NCI-H526 (cell line): ENCODE measurements at regions not wholly inside any gene's neighbourhood (a gene's known extent, or its start where the extent isn't known, plus 50 kb on each side); places are given as distances from the start of the nearest gene placed in this dataset.

Source experiments
- DNase-seq, 2 experiments: peaks; one replicate each; lab custom pipeline; 2025; lab: John Stamatoyannopoulos, UW

DNA sequence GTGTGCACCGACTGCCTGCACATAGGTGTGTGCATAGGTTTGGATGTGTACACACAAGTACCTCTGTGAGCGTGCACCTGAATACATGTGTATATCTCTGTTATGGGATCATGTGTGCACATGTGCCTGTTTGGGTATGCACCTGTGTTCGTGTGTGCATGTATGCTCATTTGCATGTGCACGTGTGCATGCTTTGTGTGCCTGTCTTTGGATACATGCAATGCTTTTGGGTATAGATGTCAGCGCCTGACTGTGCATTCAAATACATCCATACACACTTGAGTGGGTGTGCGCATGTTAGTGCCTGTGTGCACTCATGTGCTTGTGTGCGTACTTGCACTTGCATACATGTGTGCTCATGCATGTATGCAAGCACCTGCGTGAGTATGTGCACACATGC lies 258.1 kb downstream of the IRX2 start:
- no peak for DNase-seq

DNA sequence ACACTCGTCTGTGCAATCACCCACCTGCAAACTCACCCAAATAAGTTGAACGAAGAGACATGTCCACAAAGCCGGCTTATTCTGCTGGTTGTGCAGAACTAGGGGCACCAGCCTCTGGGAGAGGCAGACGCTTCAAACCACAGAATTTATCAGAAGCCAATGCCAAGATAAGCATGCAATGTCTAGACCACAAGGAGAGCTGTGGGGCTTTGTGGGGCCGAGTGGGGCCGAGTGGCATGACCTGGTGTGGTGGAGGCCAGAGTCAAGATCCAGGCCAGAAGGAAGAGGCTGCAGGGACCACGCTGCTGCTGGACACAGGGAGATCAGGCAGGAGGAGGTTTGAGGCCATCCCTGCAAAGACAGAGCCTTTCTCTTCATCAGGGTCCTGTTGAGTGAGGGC lies 259.0 kb downstream of the IRX2 start:
- DNase-seq = no peak

DNA sequence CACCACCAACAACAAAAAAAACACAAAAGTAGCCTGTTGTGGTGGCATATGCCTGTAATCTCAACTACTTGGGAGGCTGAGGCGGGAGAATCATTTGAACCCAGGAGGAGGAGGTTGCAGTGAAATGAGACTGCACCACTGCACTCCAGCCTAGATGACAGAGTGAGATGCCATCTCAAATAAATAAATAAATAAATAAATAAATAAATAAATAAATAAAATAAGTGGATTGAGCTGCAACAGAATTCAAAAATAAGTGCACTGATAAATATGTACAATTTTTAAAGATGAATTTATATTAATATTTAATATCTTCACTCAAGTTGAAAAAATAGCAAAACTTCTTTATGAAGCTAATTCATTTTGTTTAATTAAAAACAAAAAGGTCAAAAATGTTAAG lies 259.6 kb downstream of the IRX2 start:
- DNase-seq = no peak

DNA sequence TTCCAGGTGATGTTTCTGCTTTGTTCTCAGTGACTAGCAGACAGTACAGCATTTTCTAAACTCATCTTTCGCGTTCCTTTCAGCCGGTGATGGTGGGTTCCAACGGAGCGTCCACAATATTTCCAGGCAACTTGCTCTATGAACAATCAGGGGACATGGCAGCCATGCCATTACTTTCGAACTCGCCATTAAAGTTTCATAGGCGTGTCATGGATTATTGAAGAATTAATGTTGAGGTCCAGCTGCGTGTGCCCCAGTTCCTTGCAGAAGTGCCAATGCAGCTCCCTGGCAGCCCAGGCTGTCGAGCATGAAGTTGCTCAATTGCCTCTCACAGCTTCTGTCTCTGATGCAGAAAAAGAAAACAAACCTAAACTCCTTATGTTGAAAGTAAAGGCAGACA lies 262.2 kb downstream of the IRX2 start:
- no peak for DNase-seq

DNA sequence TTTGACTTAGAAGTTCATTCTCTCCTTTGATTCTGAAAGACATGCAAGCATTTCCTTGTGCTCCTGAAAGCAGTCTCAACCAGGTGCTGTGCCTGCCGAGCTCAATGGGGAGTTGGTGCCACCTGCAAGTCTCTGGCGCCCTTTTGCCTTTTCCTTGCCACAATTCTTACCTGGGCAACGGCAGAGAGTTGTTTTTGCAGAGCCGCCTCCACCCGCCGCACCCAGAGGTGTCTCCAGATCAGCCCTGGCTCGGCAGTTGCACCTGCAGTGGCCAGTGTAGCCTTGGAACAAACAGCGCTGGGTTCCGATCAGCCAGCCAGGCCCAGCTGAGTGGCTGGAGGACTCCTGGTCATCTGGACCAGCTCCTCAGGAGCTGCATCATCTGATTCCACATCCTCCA lies 262.9 kb downstream of the IRX2 start:
- no peak for DNase-seq

DNA sequence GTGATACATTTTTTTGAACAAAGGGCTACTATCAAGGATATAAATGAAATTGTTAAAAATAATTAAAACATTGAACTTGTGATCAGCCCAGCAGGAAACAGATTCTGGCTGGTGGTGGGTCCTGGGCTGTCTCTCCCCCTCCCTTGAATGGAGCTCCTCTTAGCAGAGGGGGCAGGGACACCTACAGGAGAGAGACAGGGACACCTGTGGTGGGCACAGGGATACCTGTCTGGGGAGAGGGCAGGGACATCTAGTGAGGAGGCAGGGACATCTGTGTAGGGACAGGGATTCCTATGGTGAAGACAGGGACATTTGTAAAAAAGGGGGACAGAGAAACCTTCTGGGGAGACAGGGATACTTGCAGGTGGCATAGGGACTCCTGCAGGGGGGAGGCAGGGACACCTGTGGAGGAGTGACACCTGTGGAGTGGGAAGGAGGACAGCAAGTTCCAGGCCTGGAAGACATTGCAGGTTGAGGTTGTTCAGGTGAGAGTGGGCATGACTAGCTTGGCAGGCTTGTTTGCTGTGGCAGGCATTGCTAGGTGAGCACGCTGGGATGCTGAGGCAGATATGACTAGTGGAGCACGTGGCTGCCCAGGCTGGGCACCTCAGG lies 264.2 kb downstream of the IRX2 start:
- DNase-seq = no peak

DNA sequence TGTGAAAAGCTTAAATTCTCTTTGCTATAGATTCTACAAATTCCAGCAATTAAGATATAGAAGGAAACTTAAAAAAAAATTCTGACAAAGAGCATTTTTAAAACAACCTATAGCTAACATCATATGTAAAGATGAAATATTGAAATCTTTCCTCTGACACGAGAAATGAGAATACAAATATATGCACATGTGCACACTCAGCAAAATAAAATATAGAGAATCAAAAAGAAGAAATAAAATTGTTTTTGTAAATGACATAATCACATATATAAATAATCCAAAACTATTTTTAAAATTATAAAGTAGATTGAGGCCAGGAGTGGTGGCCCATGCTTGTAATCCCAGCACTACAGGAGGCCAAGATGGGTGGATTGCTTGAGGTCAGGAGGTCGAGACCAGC lies 265.1 kb downstream of the IRX2 start:
- no peak for DNase-seq

DNA sequence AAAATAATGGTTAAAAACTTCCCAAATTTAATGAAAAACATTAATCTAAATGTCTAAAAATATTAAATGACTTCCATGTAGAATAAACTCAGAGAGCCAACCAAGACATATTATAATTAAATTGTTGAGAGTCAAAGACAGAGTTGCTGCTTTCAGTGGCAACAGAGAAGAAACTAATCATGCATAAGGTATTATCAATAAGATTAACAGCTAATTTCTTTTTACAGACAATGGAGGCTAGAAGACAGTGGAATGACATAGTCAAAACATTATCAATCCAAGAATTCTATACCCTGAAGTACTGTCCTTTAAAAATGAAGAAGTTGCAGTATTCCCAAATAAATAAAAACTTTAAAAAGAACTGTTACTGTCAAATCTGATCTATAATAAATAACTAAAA lies 268.7 kb downstream of the IRX2 start:
- DNase-seq = no peak

DNA sequence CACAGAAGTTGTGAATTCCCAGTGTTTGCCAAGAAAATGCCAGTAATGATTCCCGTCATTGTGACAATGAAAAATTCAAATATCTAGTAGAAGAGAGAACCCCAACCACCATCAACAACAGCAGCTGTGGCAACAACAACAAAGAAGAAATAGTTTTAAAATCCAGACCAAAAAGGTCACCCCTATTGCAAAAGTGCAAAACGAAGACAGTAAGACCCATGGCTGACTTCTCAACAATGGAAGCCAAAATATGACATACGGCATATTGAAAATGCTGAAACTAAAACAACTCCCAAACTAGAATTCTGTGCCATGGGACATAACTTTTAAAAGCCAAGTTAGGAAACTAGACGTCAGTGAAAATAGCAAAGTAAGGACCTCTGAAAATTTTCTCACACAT lies 270.6 kb downstream of the IRX2 start:
- no peak for DNase-seq

DNA sequence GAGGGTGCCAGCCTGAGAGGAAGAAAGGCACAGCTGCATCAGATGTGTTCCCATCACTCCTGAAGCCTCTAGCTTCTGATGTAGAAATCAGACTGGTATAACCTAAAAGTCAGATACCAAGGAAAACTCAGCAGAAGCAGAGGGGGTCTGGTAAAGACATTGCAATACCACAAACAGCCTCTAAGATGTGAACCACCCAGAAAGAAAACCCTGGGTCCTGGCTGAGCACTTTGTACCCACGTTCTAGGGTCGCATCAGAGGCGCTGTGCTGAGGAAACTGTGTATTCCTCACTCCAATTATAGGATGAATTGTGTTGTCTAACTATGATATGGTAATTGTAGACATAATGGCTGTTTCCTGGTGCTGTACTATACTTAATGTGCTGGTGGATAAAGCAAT lies 275.6 kb downstream of the IRX2 start:
- peak in 1 of 2 experiments; percentile 14 for DNase-seq

DNA sequence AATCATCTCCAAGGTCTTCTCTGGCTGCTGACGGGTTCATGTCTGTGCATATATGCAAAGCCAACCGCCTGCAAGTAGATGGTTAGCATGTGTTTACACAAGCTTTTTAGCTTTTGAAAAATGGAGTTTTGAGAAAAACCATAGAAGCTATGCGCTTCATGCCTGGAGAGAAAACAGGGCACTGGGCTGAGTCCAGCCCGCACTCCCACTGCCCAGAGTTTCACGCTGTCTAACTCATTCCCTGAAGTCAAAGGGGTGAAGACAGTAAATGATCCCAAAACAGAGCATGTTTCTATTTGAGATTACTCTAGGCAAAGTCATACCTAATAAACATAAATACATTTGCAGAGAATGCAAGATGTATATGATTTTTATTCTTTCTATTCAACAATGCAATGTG lies 278.8 kb downstream of the IRX2 start:
- DNase-seq = no peak

DNA sequence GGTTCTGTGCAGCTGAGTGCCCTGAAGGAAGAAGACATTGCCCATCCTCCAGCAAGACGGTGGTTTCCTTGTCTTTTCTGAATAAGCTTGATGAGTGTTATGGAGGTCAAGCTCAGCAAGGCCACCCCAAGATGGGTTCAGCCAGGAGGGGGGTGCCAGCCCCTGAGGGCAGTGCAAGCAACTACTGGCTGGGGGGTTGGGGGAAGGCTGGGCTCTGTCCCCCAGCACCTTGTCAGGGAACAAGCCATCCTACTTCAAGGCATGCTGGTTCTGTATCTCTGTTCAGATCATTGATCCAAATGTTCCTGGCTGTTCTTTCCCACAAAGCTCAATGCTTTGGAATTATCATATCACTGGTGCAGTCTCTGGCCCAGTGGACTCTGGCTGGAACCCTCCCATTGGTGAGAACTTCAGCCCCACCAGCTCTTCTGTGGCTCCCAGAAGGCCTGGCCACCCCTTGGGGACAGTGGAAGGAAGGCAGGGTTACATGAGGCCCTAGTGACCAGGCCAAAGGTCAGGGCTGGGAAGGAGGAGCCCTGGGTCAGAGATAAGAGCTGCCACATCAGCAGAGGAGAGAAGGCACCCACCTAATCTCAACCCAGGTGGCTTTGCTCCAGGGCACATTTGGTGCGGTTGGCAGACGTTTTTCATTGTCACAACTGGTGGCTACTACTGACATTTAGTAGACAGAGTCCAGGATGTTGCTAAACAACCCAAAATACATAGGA lies 280.2 kb downstream of the IRX2 start:
- DNase-seq = no peak

DNA sequence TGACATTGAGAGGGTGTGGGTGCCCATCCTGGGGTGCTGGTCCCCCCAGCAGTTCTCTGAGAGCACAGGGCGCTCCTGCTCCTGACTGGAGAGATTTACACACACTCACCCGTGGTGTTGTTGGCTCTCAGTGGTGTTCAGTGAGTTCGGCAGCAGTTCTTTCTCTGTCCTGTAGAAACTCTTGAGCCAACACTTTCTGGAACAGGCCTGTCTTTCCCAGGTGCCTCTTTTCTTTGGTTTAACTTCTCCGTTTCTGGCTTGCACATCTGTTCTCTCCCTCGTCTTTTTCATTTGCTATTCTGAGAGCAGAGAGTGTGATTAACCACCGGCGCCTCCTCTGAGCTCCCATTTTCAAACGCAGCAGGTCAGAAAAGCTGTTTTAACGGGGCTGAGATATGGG lies 284.5 kb downstream of the IRX2 start:
- DNase-seq = no peak

DNA sequence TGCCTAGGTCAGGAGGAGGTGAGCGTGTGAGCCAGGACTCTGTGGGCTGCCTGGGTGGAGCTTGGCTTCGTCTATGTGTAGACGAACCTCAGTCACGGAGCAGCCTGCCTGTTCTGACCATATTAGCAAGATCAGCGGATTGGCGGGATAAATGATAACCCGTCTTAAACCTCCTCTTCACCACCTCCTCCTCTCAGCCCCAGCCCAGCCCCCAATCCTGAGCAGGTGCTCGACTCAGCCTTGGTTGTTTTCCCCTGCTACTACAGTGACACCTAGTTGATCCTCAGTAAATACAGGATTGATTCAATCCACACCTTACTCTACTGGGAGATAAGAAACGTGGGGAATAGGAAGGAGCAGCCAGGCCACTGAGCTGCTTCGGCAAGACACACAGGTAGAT lies 286.1 kb downstream of the IRX2 start:
- DNase-seq = peak in 1 of 2 experiments; percentile 12

DNA sequence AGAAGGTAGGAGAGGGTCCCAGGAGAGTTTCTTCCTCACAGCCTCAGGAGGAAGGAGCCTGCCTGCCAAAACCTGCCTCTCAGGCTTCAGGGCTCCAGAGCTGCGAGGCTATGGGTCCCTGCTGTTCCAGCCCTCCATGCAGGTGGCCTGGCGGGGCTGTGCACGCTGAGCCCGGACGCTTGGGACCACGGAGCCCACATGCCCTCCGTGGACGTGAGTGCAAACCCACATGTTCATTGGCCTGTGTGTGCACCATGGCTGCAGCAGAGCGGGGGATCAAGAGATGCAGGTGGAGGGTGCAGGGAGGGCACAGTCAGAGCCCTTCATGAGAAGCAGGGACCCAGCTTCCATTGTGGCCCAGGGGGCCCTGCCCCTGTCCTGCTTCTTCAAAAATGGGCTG lies 287.3 kb downstream of the IRX2 start:
- no peak for DNase-seq

DNA sequence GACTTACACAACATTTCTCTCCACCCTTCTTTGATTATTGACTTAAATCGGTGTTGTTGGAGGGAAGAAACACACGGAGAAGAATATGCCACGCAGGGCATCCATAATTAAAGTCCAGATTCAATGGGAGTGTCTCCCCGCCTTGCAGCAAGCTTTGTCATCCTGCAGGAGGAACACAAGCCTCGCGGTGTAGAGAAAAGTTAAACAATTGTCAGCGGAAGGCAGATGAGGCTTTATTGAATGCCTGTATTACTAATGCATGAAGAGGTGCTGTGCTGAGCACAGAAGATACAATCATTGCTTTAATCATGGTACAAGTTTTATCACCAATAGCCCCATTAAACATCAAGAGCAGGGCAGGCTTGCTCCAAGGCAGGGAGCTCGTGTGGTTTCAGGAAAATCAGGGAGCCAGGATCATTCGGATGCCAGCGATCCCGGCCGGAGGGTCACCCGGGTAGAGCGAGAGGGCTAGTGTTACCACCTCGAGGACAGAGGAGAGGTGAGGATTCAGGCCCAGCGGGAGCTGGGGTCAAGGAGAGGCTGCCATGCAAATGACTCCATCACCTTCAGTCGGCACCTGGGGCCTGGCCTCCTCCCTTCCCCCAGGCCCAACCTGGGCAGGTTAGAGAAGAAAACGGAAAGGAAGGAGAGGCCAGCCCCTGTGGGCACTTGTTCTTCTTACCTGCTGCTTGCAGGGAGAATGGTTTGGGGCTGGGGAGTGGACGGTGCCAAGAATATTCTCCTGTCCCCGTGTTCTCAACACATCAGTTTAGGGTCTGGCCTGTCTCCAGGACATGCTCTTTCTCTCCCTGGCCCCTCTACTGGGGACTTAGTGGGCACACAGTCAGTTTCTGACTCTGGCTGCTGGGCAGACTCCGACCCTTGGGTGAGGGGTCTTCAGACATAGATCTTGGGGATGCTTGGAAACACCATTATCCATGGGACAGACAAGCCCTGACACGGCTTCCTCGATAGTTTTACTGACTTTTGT lies 289.5 kb downstream of the IRX2 start:
- DNase-seq = no peak

DNA sequence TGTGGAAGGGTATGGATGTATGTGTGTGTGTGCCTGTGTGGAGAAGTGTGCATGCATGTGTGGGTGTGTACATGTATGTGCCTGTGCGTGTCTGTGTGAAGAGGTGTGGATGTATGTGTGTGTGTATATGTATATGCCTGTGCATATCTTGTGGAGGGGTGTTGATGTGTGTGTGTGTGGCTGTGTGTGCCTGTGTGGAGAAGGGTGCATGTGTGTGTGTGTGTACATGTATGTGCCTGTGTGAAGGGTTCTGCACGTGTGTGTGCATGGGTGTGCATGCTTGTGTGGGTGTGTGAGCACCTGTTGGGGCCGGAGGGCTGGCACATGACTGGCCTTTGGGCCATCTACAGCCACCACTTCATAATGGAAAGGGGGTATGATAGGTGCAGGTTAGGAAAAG lies 291.4 kb downstream of the IRX2 start:
- DNase-seq = no peak

DNA sequence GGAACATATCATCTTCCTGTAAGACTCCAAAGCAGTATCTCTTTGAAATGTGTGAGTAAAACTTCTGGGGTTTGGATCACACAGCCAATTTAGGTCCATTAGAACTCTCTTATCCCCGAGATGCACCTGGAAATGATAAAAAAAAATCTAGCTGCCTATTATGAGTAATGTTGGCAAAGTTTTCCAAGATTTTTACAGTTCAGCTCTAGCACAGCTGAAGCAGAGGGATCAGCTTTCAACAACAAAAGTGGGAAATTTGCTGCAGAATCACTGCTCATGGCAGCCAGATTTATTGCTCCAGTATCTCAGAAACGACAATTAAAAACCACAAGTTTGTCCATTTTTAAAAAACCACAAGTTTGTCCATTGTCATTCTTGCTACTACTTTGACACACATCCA lies 292.2 kb downstream of the IRX2 start:
- no peak for DNase-seq

DNA sequence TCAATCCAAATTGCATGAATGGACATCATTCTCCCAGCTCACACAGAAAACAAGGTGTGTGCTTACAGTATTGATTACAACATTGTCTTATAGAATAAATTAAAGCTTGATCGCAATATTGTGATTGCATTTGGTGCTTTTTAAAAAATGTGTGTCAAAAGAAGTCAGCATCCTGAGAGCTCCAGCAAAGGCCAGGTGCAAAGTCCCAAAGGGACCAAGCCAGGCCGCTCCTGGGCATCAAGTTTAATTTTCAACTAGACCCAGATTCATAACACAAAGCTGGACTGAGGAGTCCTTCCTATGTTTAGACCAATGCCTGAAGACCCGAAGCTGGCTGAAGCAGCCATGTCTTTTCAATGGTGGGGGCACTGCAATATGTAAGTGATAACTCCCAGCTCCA lies 295.6 kb downstream of the IRX2 start:
- no peak for DNase-seq

DNA sequence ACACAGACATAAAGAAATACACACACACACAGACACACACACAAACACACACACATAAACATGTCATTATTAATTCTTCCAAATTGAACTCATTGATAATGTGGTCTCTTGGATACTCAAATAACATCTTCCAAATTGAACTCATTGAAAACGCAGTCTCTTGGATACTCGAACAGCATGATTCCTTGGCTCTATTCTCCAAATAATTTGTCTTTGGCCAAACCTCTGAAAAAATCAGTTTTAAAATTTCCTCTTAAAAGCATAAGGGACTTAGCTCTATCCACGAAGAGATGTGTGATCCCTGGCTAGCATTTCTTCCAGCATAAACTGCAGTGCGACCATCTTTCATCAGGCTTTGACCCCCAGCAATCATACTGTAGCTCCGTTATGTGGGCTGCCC lies 296.6 kb downstream of the IRX2 start:
- DNase-seq = no peak

DNA sequence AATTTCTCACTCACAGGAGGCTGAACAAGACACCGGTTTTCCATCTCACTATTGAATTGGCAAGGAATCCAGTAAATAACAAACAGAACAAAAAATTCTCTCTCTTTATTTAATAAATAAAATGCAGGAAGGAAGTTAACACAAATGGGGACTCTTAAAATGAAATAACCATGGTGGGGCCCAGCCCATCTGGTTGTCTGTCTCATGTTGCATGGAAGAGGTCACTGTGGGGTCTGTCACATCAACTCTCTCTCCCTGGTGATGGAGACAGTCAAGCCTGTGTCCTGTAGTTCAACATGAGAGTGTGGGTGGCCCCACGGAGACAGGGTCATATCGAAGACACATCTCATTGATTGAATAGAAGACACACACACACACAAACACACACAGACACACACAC lies 297.7 kb downstream of the IRX2 start:
- no peak for DNase-seq

DNA sequence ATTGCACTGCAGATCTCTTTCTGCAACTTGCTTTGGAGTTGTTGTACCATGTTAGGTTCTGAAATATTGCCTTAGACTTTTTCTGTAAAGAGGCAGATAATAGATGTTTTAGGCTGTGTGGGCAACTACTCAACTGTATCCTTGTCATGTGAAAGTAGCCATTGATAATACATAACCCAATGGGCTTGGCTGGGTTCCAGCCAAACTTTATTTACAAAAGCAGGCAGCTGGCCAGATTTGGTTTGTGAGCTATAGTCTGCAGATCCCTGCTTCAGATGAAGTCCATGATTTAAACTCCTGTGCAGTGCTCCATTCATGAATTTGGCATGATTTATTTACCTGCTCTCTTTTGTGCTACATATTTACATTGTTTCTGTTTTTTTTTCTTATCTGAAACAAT lies 300.4 kb downstream of the IRX2 start:
- DNase-seq = no peak
